IMR-90 (cell line): ENCODE measurements at regions not wholly inside any gene's neighbourhood (a gene's known extent, or its start where the extent isn't known, plus 50 kb on each side); places are given as distances from the start of the nearest gene placed in this dataset.

Experiments used
- ATAC-seq: fragments of 200-7000 bp; cut with Tn5 transposase; 2 replicates; pipeline ENCODE4 v1.9.1; 2020; ENCODE audit warnings: low read depth, mild to moderate bottlenecking, moderate library complexity
- BruUV-seq: library from RNA; stranded (reverse); fragments of 400-500 nt; replicated peaks from 2 replicates; lab custom pipeline; 2021; lab: Mats Ljungman, UMichigan
- CTCF ChIA-PET: fragments of 300-600 bp; formaldehyde crosslinking; extraction: SDS; loops from one replicate; lab custom pipeline; 2021; ENCODE audit warnings: antibody characterized with exemption; lab: Yijun Ruan, JAX
- POLR2A ChIA-PET: fragments of 300-600 bp; sonication (Branson Sonifier 250); formaldehyde crosslinking; loops from one replicate; lab custom pipeline; 2022; ENCODE audit warnings: antibody characterized with exemption; ENCODE audit not compliant: unreplicated experiment; lab: Charles Lee
- DNase-seq: peaks from one replicate; pipeline ENCODE4 v3.0.0; 2013
- H2AFZ ChIP-seq: replicated peaks from 2 replicates; pipeline ENCODE3; 2013; ENCODE audit warnings: low read length, mild to moderate bottlenecking; ENCODE audit not compliant: poor library complexity
- H2AK5ac ChIP-seq: 2 replicates; pipeline ENCODE4 v1.6.1; 2013; ENCODE audit warnings: low read depth, low read length, inconsistent platforms
- H2AK9ac ChIP-seq: replicated peaks from 2 replicates; pipeline ENCODE3; 2013; ENCODE audit warnings: mild to moderate bottlenecking, low read depth, low read length, moderate library complexity; ENCODE audit not compliant: poor library complexity
- H2BK120ac ChIP-seq: 2 replicates; pipeline ENCODE4 v1.6.1; 2013; ENCODE audit warnings: low read depth, low read length, inconsistent platforms
- H2BK15ac ChIP-seq: 3 replicates; pipeline ENCODE4 v1.6.1; 2013; ENCODE audit warnings: low read depth, low read length, inconsistent platforms
- H2BK20ac ChIP-seq: 2 replicates; pipeline ENCODE4 v1.6.1; 2013; ENCODE audit warnings: low read depth, mild to moderate bottlenecking, inconsistent platforms, low read length, moderate library complexity
- H2BK5ac ChIP-seq: 2 replicates; pipeline ENCODE4 v1.6.1; 2013; ENCODE audit warnings: mild to moderate bottlenecking, low read depth, low read length, inconsistent platforms; ENCODE audit not compliant: poor library complexity, severe bottlenecking
- H3K14ac ChIP-seq: replicated peaks from 2 replicates; pipeline ENCODE4 v1.6.1; 2013; ENCODE audit warnings: low read depth, low read length, inconsistent platforms
- H3K18ac ChIP-seq: 2 replicates; pipeline ENCODE4 v1.6.1; 2013; ENCODE audit warnings: low read depth, low read length, control low read depth
- H3K23ac ChIP-seq: 2 replicates; pipeline ENCODE4 v1.6.1; 2013; ENCODE audit warnings: low read depth, low read length, inconsistent platforms
- H3K27ac ChIP-seq: 2 replicates; pipeline ENCODE4 v1.5.1; 2013; ENCODE audit warnings: mild to moderate bottlenecking, control low read depth, low read length; ENCODE audit not compliant: insufficient read depth
- H3K27me3 ChIP-seq: 2 replicates; pipeline ENCODE4 v1.6.1; 2013; ENCODE audit warnings: low read length; ENCODE audit not compliant: control insufficient read depth, insufficient read depth
- H3K36me3 ChIP-seq: 2 replicates; pipeline ENCODE4 v1.6.1; 2013; ENCODE audit warnings: low read length, mixed read lengths; ENCODE audit not compliant: control insufficient read depth, insufficient read depth
- H3K4ac ChIP-seq: 2 replicates; pipeline ENCODE4 v1.6.1; 2013; ENCODE audit warnings: low read depth, low read length, inconsistent platforms
- H3K4me1 ChIP-seq: 2 replicates; pipeline ENCODE4 v1.6.1; 2013; ENCODE audit warnings: low read length, mixed read lengths; ENCODE audit not compliant: control insufficient read depth, insufficient read depth
- H3K4me2 ChIP-seq: 2 replicates; pipeline ENCODE4 v1.6.1; 2013; ENCODE audit warnings: low read depth, mild to moderate bottlenecking, control low read depth, low read length, moderate library complexity
- H3K4me3 ChIP-seq: 2 replicates; pipeline ENCODE4 v1.5.1; 2013; ENCODE audit warnings: low read depth, mild to moderate bottlenecking, control low read depth, low read length, moderate library complexity; ENCODE audit not compliant: insufficient read depth
- H3K56ac ChIP-seq: 2 replicates; pipeline ENCODE4 v1.6.1; 2013; ENCODE audit warnings: low read length, inconsistent platforms; ENCODE audit not compliant: insufficient read depth; ENCODE audit errors: extremely low read depth
- H3K79me1 ChIP-seq, 2 experiments: 2 replicates each; pipeline ENCODE4 v1.6.1; 2013; ENCODE audit warnings: low read length in 2 of 2, inconsistent platforms in 1 of 2, low read depth in 1 of 2
- H3K9ac ChIP-seq: 2 replicates; pipeline ENCODE4 v1.6.1; 2013; ENCODE audit warnings: low read depth, low read length, control low read depth
- H3K9me1 ChIP-seq: 2 replicates; pipeline ENCODE4 v1.6.1; 2013; ENCODE audit warnings: low read length, inconsistent platforms; ENCODE audit not compliant: insufficient read depth
- H3K9me3 ChIP-seq: 2 replicates; pipeline ENCODE4 v1.6.1; 2013; ENCODE audit warnings: low read length; ENCODE audit not compliant: control insufficient read depth, insufficient read depth
- H4K20me1 ChIP-seq: 2 replicates; pipeline ENCODE4 v1.6.1; 2013; ENCODE audit warnings: low read length, inconsistent platforms; ENCODE audit not compliant: insufficient read depth
- H4K5ac ChIP-seq: 2 replicates; pipeline ENCODE4 v1.6.1; 2013; ENCODE audit warnings: mild to moderate bottlenecking, low read depth, low read length, control low read depth
- H4K8ac ChIP-seq, 2 experiments: 2 replicates each; pipeline ENCODE4 v1.6.1; 2013; ENCODE audit warnings: low read depth in 2 of 2, low read length in 2 of 2, control low read depth in 1 of 2, inconsistent platforms in 1 of 2
- H4K91ac ChIP-seq: 2 replicates; pipeline ENCODE4 v1.6.1; 2013; ENCODE audit warnings: low read depth, low read length, inconsistent platforms; ENCODE audit not compliant: insufficient read depth
- CEBPB ChIP-seq: IDR thresholded peaks from 2 replicates; pipeline ENCODE4 v1.6.1; 2012; ENCODE audit warnings: low read depth, low read length, improper control_type of control experiment
- CHD1 ChIP-seq: IDR thresholded peaks from 2 replicates; pipeline ENCODE4 v1.6.1; 2012; ENCODE audit warnings: low read depth, low read length, improper control_type of control experiment
- FOS ChIP-seq: fragments of 150-350 bp; IDR thresholded peaks from 2 replicates; pipeline ENCODE4 v1.6.1; 2016; ENCODE audit warnings: low read depth, low read length
- MAZ ChIP-seq: IDR thresholded peaks from 2 replicates; pipeline ENCODE4 v1.6.1; 2012; ENCODE audit warnings: low read depth, mild to moderate bottlenecking, low read length, improper control_type of control experiment, moderate library complexity, borderline replicate concordance
- NFE2L2 ChIP-seq: fragments of 150-350 bp; IDR thresholded peaks from 2 replicates; pipeline ENCODE4 v1.6.1; 2016; ENCODE audit warnings: low read depth, mild to moderate bottlenecking, low read length
- POLR2A ChIP-seq: IDR thresholded peaks from 2 replicates; pipeline ENCODE4 v1.6.1; 2012; ENCODE audit warnings: mild to moderate bottlenecking, low read depth, low read length
- RAD21 ChIP-seq: IDR thresholded peaks from 2 replicates; pipeline ENCODE4 v1.6.1; 2012; ENCODE audit warnings: low read length, improper control_type of control experiment
- RCOR1 ChIP-seq: IDR thresholded peaks from 2 replicates; pipeline ENCODE4 v1.6.1; 2012; ENCODE audit warnings: mild to moderate bottlenecking, low read length, improper control_type of control experiment; ENCODE audit not compliant: insufficient replicate concordance
- WGBS, 2 experiments: methylation state at CpG; one replicate each; pipeline versions ENCODE4 v1.1.5 to v1.1.7; 2013; ENCODE audit warnings: missing lambda C conversion rate in 2 of 2; ENCODE audit not compliant: insufficient read length in 1 of 2; ENCODE audit errors: extremely low coverage in 2 of 2; 5-methylcytosine and 5-hydroxymethylcytosine counted together
- dilution Hi-C: fragments of 300-500 bp; cut with HindIII; formaldehyde crosslinking; loops from one replicate; pipeline ENCODE4 v1.14.3; 2018; ENCODE audit warnings: low sequenced_read_pairs; ENCODE audit not compliant: unreplicated experiment
- in situ Hi-C: fragments of 300-500 bp; cut with MboI; formaldehyde crosslinking; loops from 3 replicates; pipeline ENCODE4 v1.14.3; 2019; ENCODE audit warnings: low sequenced_read_pairs, inconsistent platforms, mixed read lengths
- intact Hi-C: fragments of 100-400 bp; cut with micrococcal nuclease; formaldehyde crosslinking; loops from 2 replicates; pipeline ENCODE4 v1.10.0; 2022
- TF ChIP-seq, protein P1 (sequence below): fragments of 150-350 bp; IDR thresholded peaks from 2 replicates; pipeline ENCODE4 v1.6.1; 2016; ENCODE audit warnings: low read depth, mild to moderate bottlenecking, low read length, moderate library complexity, borderline replicate concordance
- TF ChIP-seq, protein P2 (sequence below): conservative IDR thresholded peaks from 2 replicates; pipeline ENCODE4 v1.5.1; 2012; ENCODE audit warnings: mild to moderate bottlenecking, low read depth, low read length, improper control_type of control experiment

DNA sequence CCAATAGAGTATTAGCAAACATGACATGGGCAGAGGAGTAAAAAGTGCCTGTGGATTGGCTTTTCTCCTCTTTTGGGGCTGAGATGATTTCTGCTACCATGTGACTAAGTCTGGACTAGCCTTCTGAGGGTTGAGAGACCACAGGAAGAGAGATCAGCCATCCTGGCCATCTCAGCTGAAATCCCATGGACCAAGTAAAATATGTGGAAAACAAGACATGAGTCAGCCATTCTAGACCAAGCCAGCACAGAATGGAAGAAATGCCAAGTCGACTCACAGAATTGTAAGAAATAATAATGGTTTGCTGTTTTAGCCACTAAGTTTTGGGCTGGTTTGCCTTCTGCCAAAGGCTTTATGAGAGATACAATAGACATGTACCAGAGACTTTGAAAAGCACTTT lies 377.8 kb downstream of the CHSY3 start:
- Histone ChIP-seq H3K23ac (no peak overlapping the region), H4K8ac (no peak overlapping the region), H3K18ac (no peak overlapping the region), H3K27ac (no peak overlapping the region), H2BK15ac (no peak overlapping the region), H3K9me3 (peaks cover 16% of the 10 kb centered on the region), H3K4me3 (no peak overlapping the region), H3K9ac (no peak overlapping the region), H2BK120ac (no peak overlapping the region), H4K20me1 (no peaks in the 10 kb centered on the region), H3K4me2 (no peak overlapping the region), H3K79me1 (no peaks in the 10 kb centered on the region), H2AFZ (no peak overlapping the region), H2BK5ac (no peak overlapping the region), H3K9me1 (no peaks in the 10 kb centered on the region), H3K36me3 (no peaks in the 10 kb centered on the region), H3K56ac (no peak overlapping the region), H2BK20ac (no peak overlapping the region), H2AK9ac (no peak overlapping the region), H3K4me1 (no peaks in the 10 kb centered on the region), H3K4ac (no peak overlapping the region), H2AK5ac (no peak overlapping the region), H4K5ac (no peak overlapping the region), H4K91ac (no peak overlapping the region), H3K14ac (no peak overlapping the region), H3K27me3 (no peaks in the 10 kb centered on the region)
- no peak for ATAC-seq
- DNase-seq: no peak
- no peak for TF ChIP-seq RCOR1
- TF ChIP-seq, protein P1, sequence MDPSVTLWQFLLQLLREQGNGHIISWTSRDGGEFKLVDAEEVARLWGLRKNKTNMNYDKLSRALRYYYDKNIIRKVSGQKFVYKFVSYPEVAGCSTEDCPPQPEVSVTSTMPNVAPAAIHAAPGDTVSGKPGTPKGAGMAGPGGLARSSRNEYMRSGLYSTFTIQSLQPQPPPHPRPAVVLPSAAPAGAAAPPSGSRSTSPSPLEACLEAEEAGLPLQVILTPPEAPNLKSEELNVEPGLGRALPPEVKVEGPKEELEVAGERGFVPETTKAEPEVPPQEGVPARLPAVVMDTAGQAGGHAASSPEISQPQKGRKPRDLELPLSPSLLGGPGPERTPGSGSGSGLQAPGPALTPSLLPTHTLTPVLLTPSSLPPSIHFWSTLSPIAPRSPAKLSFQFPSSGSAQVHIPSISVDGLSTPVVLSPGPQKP: no peak
- TF ChIP-seq CEBPB: no peak
- no peak for TF ChIP-seq CHD1
- TF ChIP-seq, protein P2, sequence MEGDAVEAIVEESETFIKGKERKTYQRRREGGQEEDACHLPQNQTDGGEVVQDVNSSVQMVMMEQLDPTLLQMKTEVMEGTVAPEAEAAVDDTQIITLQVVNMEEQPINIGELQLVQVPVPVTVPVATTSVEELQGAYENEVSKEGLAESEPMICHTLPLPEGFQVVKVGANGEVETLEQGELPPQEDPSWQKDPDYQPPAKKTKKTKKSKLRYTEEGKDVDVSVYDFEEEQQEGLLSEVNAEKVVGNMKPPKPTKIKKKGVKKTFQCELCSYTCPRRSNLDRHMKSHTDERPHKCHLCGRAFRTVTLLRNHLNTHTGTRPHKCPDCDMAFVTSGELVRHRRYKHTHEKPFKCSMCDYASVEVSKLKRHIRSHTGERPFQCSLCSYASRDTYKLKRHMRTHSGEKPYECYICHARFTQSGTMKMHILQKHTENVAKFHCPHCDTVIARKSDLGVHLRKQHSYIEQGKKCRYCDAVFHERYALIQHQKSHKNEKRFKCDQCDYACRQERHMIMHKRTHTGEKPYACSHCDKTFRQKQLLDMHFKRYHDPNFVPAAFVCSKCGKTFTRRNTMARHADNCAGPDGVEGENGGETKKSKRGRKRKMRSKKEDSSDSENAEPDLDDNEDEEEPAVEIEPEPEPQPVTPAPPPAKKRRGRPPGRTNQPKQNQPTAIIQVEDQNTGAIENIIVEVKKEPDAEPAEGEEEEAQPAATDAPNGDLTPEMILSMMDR: no peak
- no peak for TF ChIP-seq MAZ
- no peak for TF ChIP-seq NFE2L2
- TF ChIP-seq RAD21: no peak
- no peak for TF ChIP-seq POLR2A
- TF ChIP-seq FOS: no peak
- dilution Hi-C loops (no loop called here), in situ Hi-C loops (no loop called here), intact Hi-C loops (no loop called here)
- POLR2A ChIA-PET: no interaction called here
- no CpG with 5 or more reads among the region's 1 CpG for WGBS, 2 experiments
- CTCF ChIA-PET: no interaction called here
- no TSS peak for BruUV-seq
